Panc1 (cell line): ENCODE measurements at regions not wholly inside any gene's neighbourhood (a gene's known extent, or its start where the extent isn't known, plus 50 kb on each side); places are given as distances from the start of the nearest gene placed in this dataset.

ENCODE experiments used
- ATAC-seq: fragments of 200-7000 bp; cut with Tn5 transposase; 2 replicates; pipeline ENCODE4 v1.9.1; 2020; ENCODE audit warnings: mild to moderate bottlenecking, moderate library complexity
- BruUV-seq: library from RNA; stranded (reverse); fragments of 400-500 nt; replicated peaks from 2 replicates; lab custom pipeline; 2021; lab: Mats Ljungman, UMichigan
- CTCF ChIA-PET: fragments of 300-600 bp; sonication (Branson Sonifier 250); formaldehyde crosslinking; loops from one replicate; lab custom pipeline; 2022; ENCODE audit warnings: antibody characterized with exemption; lab: Charles Lee
- POLR2A ChIA-PET: fragments of 300-600 bp; sonication (Branson Sonifier 250); formaldehyde crosslinking; loops from one replicate; lab custom pipeline; 2022; ENCODE audit warnings: antibody characterized with exemption; lab: Charles Lee
- DNase-seq: peaks from one replicate; pipeline ENCODE4 v3.0.0-alpha.2; 2010; ENCODE audit warnings: low read depth, low spot score
- H3K27ac ChIP-seq: 2 replicates; pipeline ENCODE4 v1.5.1; 2011; ENCODE audit warnings: mild to moderate bottlenecking, low read length, inconsistent platforms
- H3K27me3 ChIP-seq: fragments of 200-500 bp; sonication (Bioruptor generic); 2 replicates; pipeline ENCODE4 v1.6.0; 2014; ENCODE audit warnings: low read length, inconsistent platforms; ENCODE audit not compliant: control insufficient read depth, insufficient read depth
- H3K36me3 ChIP-seq: fragments of 200-500 bp; sonication (Bioruptor generic); 2 replicates; pipeline ENCODE4 v1.5.1; 2014; ENCODE audit warnings: inconsistent platforms, mild to moderate bottlenecking, low read length, moderate library complexity; ENCODE audit not compliant: control insufficient read depth, insufficient read depth
- H3K4me1 ChIP-seq: 2 replicates; pipeline ENCODE4 v1.5.1; 2011; ENCODE audit warnings: inconsistent platforms, mild to moderate bottlenecking, low read length, moderate library complexity; ENCODE audit not compliant: control insufficient read depth, insufficient read depth
- H3K4me3 ChIP-seq, 2 experiments: 2 replicates each; pipeline ENCODE4 v1.5.1; 2011 to 2012; ENCODE audit warnings: low read depth in 2 of 2, low read length in 2 of 2, mild to moderate bottlenecking in 2 of 2, inconsistent platforms in 1 of 2, moderate library complexity in 1 of 2
- H3K9me3 ChIP-seq: fragments of 200-500 bp; sonication (Bioruptor generic); 2 replicates; pipeline ENCODE4 v1.5.1; 2014; ENCODE audit warnings: low read depth, mild to moderate bottlenecking, inconsistent platforms, low read length, moderate library complexity; ENCODE audit not compliant: control insufficient read depth, insufficient read depth
- POLR2AphosphoS5 ChIP-seq: IDR thresholded peaks from 2 replicates; pipeline ENCODE4 v1.6.1; 2012; ENCODE audit warnings: mild to moderate bottlenecking, low read depth, low read length, moderate library complexity
- SIN3A ChIP-seq: IDR thresholded peaks from 2 replicates; pipeline ENCODE4 v1.6.1; 2012; ENCODE audit warnings: low read depth, mild to moderate bottlenecking, low read length, moderate library complexity, borderline replicate concordance; ENCODE audit not compliant: insufficient read depth
- TCF7L2 ChIP-seq: IDR thresholded peaks from 2 replicates; pipeline ENCODE4 v1.6.1; 2011; ENCODE audit warnings: mild to moderate bottlenecking, low read depth, low read length, inconsistent platforms
- in situ Hi-C: cut with HindIII; loops from 2 replicates; pipeline ENCODE4 v1.10.0; 2016; ENCODE audit warnings: low sequenced_read_pairs, low pct_unique_long_range_greater_than_20kb
- intact Hi-C: fragments of 100-400 bp; cut with micrococcal nuclease; formaldehyde crosslinking; loops from one replicate; pipeline ENCODE4 v1.10.0; 2022; ENCODE audit not compliant: unreplicated experiment
- TF ChIP-seq, protein P1 (sequence below), 2 experiments: IDR thresholded peaks; 2 replicates each; pipeline ENCODE4 v1.6.1; 2011 to 2012; ENCODE audit warnings: low read depth in 2 of 2, control low read depth in 1 of 2, low read length in 1 of 2, mild to moderate bottlenecking in 1 of 2, moderate library complexity in 1 of 2; ENCODE audit not compliant: insufficient read depth in 1 of 2
- TF ChIP-seq, protein P2 (sequence below): fragments of 450-650 bp; IDR thresholded peaks from 2 replicates; pipeline ENCODE4 v1.5.1; 2017; ENCODE audit warnings: mild to moderate bottlenecking

DNA sequence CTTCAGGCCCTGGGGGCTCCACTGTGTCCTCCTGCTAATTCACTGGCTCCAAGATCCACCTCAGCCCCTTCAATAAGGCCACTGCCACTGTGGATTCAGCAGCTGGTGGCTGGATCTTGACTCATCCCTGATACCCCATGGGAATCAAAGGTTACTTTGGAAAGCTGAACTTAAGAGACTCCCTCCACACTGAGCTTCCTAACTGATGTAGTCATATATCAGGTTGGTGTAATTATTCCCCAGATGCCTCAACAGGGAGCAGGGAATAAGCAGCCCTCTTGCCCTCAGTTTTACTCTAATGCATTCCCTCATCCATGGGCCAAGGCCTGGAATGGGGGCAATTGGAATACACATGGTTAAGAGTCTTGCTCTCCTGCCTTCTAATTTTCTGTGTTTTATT, 164.6 kb downstream of the FASLG start:
- no peak overlapping the region for H3K27ac ChIP-seq
- DNase-seq: no peak
- in situ Hi-C loops (no loop called here), intact Hi-C loops (loop anchor here (10.0 kb wide), 1 partner anchor 79 kb away; no protein-coding TSS in a partner anchor)
- H3K4me1 ChIP-seq: no peaks in the 10 kb centered on the region
- POLR2A ChIA-PET: no interaction called here
- no peaks in the 10 kb centered on the region for H3K9me3 ChIP-seq
- H3K27me3 ChIP-seq: no peaks in the 10 kb centered on the region
- H3K36me3 ChIP-seq: no peaks in the 10 kb centered on the region
- BruUV-seq: no TSS peak
- ATAC-seq: no peak
- H3K4me3 ChIP-seq: no peak overlapping the region
- TF ChIP-seq, protein P1, sequence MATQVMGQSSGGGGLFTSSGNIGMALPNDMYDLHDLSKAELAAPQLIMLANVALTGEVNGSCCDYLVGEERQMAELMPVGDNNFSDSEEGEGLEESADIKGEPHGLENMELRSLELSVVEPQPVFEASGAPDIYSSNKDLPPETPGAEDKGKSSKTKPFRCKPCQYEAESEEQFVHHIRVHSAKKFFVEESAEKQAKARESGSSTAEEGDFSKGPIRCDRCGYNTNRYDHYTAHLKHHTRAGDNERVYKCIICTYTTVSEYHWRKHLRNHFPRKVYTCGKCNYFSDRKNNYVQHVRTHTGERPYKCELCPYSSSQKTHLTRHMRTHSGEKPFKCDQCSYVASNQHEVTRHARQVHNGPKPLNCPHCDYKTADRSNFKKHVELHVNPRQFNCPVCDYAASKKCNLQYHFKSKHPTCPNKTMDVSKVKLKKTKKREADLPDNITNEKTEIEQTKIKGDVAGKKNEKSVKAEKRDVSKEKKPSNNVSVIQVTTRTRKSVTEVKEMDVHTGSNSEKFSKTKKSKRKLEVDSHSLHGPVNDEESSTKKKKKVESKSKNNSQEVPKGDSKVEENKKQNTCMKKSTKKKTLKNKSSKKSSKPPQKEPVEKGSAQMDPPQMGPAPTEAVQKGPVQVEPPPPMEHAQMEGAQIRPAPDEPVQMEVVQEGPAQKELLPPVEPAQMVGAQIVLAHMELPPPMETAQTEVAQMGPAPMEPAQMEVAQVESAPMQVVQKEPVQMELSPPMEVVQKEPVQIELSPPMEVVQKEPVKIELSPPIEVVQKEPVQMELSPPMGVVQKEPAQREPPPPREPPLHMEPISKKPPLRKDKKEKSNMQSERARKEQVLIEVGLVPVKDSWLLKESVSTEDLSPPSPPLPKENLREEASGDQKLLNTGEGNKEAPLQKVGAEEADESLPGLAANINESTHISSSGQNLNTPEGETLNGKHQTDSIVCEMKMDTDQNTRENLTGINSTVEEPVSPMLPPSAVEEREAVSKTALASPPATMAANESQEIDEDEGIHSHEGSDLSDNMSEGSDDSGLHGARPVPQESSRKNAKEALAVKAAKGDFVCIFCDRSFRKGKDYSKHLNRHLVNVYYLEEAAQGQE (IDR thresholded peaks at IDR 0.05; ENCODE audit: insufficient read depth in 1 of 2, low read depth in 2 of 2, low read length in 1 of 2): no peak
- TF ChIP-seq POLR2AphosphoS5 (no peak), TCF7L2 (no peak), SIN3A (no peak)
- TF ChIP-seq, protein P2, sequence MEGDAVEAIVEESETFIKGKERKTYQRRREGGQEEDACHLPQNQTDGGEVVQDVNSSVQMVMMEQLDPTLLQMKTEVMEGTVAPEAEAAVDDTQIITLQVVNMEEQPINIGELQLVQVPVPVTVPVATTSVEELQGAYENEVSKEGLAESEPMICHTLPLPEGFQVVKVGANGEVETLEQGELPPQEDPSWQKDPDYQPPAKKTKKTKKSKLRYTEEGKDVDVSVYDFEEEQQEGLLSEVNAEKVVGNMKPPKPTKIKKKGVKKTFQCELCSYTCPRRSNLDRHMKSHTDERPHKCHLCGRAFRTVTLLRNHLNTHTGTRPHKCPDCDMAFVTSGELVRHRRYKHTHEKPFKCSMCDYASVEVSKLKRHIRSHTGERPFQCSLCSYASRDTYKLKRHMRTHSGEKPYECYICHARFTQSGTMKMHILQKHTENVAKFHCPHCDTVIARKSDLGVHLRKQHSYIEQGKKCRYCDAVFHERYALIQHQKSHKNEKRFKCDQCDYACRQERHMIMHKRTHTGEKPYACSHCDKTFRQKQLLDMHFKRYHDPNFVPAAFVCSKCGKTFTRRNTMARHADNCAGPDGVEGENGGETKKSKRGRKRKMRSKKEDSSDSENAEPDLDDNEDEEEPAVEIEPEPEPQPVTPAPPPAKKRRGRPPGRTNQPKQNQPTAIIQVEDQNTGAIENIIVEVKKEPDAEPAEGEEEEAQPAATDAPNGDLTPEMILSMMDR: no peak
- CTCF ChIA-PET: no interaction called here

DNA sequence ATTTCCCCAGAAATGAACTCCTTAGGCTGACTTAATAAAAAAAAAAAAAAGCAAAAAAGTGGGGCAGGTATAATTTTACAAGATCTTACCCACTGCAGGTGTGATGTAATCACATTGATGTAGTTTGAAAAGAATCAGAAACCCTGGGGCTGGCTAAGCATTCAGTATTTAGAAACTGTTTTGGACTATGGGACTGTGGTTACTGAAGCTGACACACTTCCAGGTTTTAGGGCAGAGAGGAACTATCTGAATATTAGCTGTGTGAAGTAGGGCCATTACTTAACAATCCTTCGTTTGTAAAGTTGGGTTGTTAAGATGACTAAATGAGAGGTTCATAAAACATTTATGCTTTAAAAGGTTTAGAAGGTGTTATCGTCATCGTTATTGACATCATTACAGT, 165.3 kb downstream of the FASLG start:
- no peaks in the 10 kb centered on the region for H3K36me3 ChIP-seq
- TF ChIP-seq TCF7L2 (no peak), POLR2AphosphoS5 (no peak), SIN3A (no peak)
- TF ChIP-seq, protein P2: no peak
- TF ChIP-seq, protein P1 (IDR thresholded peaks at IDR 0.05; ENCODE audit: insufficient read depth in 1 of 2, low read depth in 2 of 2, low read length in 1 of 2): no peak
- in situ Hi-C loops: no loop called here
- no peak overlapping the region for H3K27ac ChIP-seq
- no peak for DNase-seq
- H3K27me3 ChIP-seq: no peaks in the 10 kb centered on the region
- no peak for ATAC-seq
- H3K4me3 ChIP-seq: no peak overlapping the region
- CTCF ChIA-PET: interaction anchor here (0.7 kb wide), 1 partner anchor 379 kb away, joined by 10 read pairs; no protein-coding TSS in a partner anchor
- BruUV-seq: no TSS peak
- intact Hi-C loops: loop anchor here (10.0 kb wide), 1 partner anchor 79 kb away; no protein-coding TSS in a partner anchor
- no peaks in the 10 kb centered on the region for H3K4me1 ChIP-seq
- POLR2A ChIA-PET: no interaction called here
- H3K9me3 ChIP-seq: no peaks in the 10 kb centered on the region
